Activated CD4-positive, alpha-beta memory T cell treated with anti-CD3 and anti-CD28 coated beads, Interleukin-2, amount 10 ng/mL, durations not matched to agents 7 days and 5 days (primary cell): ENCODE measurements at regions not wholly inside any gene's neighbourhood (a gene's known extent, or its start where the extent isn't known, plus 50 kb on each side); places are given as distances from the start of the nearest gene placed in this dataset.

Experiments
- CTCF ChIA-PET: fragments of 350-600 bp; sonication (Branson Sonifier 250); formaldehyde crosslinking; loops from one replicate; lab custom pipeline; 2021; ENCODE audit warnings: antibody characterized with exemption, inconsistent platforms; lab: Charles Lee
- POLR2A ChIA-PET: fragments of 350-600 bp; sonication (Branson Sonifier 250); formaldehyde crosslinking; loops from one replicate; lab custom pipeline; 2021; ENCODE audit warnings: antibody characterized with exemption; lab: Charles Lee
- DNase-seq: peaks from one replicate; pipeline ENCODE4 v3.0.0-alpha.2; 2020
- H3K27ac Mint-ChIP-seq: one replicate; pipeline ENCODE4 v1.8.0; 2021; ENCODE audit warnings: mild to moderate bottlenecking, mixed read lengths
- H3K27me3 Mint-ChIP-seq: one replicate; pipeline ENCODE4 v1.8.0; 2021; ENCODE audit warnings: mixed read lengths
- H3K36me3 Mint-ChIP-seq: one replicate; pipeline ENCODE4 v1.8.0; 2021; ENCODE audit warnings: low read depth, mixed read lengths
- H3K4me1 Mint-ChIP-seq: one replicate; pipeline ENCODE4 v1.8.0; 2021; ENCODE audit warnings: mixed read lengths
- H3K4me3 Mint-ChIP-seq: one replicate; pipeline ENCODE4 v1.8.0; 2021; ENCODE audit warnings: mild to moderate bottlenecking, mixed read lengths
- H3K9me3 Mint-ChIP-seq: one replicate; pipeline ENCODE4 v1.8.0; 2021; ENCODE audit warnings: mixed read lengths

- H3K27ac Mint-ChIP-seq = no peak overlapping the region
- no peaks in the 10 kb centered on the region for H3K9me3 Mint-ChIP-seq
- CTCF ChIA-PET = no interaction called here
- H3K4me1 Mint-ChIP-seq = no peaks in the 10 kb centered on the region
- H3K27me3 Mint-ChIP-seq = no peaks in the 10 kb centered on the region
- POLR2A ChIA-PET = no interaction called here
- no peak overlapping the region for H3K4me3 Mint-ChIP-seq
- DNase-seq = no peak
- no peaks in the 10 kb centered on the region for H3K36me3 Mint-ChIP-seq
Measured at GRCh38 chr1:221376286-221376685, 365.6 kb downstream of the DUSP10 start.

GRCh38 chr1:221381910-221382623, 359.8 kb downstream of the DUSP10 start:
- POLR2A ChIA-PET = no interaction called here
- no peaks in the 10 kb centered on the region for H3K27me3 Mint-ChIP-seq
- no peaks in the 10 kb centered on the region for H3K36me3 Mint-ChIP-seq
- no peak overlapping the region for H3K4me3 Mint-ChIP-seq
- H3K27ac Mint-ChIP-seq = no peak overlapping the region
- CTCF ChIA-PET = no interaction called here
- DNase-seq = no peak
- no peaks in the 10 kb centered on the region for H3K4me1 Mint-ChIP-seq
- no peaks in the 10 kb centered on the region for H3K9me3 Mint-ChIP-seq

DNA sequence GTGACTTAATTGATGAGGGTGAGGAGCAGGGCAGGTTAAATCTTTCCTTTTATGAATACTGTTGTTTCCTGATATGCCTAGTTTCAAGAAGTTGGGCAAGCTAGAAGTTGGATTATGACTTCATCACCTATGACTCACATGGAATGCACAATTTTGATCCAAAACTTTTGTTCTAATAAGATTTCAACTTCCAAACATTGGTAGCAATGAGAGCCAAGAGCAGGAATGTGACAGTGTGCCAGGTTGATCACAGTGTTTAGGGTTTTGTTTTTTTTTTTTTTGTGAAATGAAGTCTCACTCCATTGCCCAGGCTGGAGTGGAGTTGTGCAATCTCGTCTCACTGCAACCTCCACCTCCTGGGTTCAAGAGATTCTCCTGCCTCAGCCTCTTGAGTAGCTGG, 349.4 kb downstream of the DUSP10 start:
- CTCF ChIA-PET = no interaction called here
- Mint-ChIP-seq H3K4me3 (no peak overlapping the region), H3K27me3 (no peaks in the 10 kb centered on the region), H3K27ac (no peak overlapping the region), H3K36me3 (no peaks in the 10 kb centered on the region), H3K4me1 (no peaks in the 10 kb centered on the region), H3K9me3 (no peaks in the 10 kb centered on the region)
- DNase-seq = no peak
- POLR2A ChIA-PET = no interaction called here

- Mint-ChIP-seq H3K9me3 (no peaks in the 10 kb centered on the region), H3K27me3 (no peaks in the 10 kb centered on the region), H3K4me3 (no peak overlapping the region), H3K4me1 (no peaks in the 10 kb centered on the region), H3K27ac (no peak overlapping the region), H3K36me3 (no peaks in the 10 kb centered on the region)
- POLR2A ChIA-PET = no interaction called here
- CTCF ChIA-PET = no interaction called here
- no peak for DNase-seq
Measured at GRCh38 chr1:221394011-221394544, 347.8 kb downstream of the DUSP10 start.

- ChIA-PET POLR2A (no interaction called here), CTCF (no interaction called here)
- H3K27ac Mint-ChIP-seq = no peak overlapping the region
- no peak for DNase-seq
- no peaks in the 10 kb centered on the region for H3K27me3 Mint-ChIP-seq
- no peaks in the 10 kb centered on the region for H3K36me3 Mint-ChIP-seq
- H3K4me1 Mint-ChIP-seq = no peaks in the 10 kb centered on the region
- no peaks in the 10 kb centered on the region for H3K9me3 Mint-ChIP-seq
- H3K4me3 Mint-ChIP-seq = no peak overlapping the region
Measured at GRCh38 chr1:221396526-221396925, 345.4 kb downstream of the DUSP10 start.

GRCh38 chr1:221397141-221397540, 344.7 kb downstream of the DUSP10 start:
- DNase-seq = no peak
- Mint-ChIP-seq H3K36me3 (no peaks in the 10 kb centered on the region), H3K27me3 (no peaks in the 10 kb centered on the region), H3K4me1 (no peaks in the 10 kb centered on the region), H3K9me3 (no peaks in the 10 kb centered on the region), H3K4me3 (no peak overlapping the region), H3K27ac (no peak overlapping the region)
- ChIA-PET POLR2A (no interaction called here), CTCF (no interaction called here)

DNA sequence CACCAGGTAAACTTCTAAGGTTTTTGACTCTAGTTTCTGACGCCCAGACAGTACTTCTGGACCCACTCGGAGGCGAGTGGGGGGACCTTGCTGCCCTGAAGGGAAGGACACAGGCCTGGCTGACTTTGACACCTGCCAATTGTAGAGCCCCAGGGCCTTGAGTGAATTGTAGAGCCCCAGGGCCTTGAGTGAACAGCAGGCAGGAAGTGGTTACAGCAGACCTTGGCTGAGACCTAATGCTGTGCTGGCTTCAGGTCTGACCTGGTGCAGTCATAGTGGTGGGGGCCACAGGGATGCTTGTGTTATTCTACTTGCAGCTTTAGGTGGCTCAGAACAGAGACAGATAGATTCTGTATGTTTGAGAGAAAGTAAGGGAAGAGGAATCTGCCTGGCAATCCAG, 344.3 kb downstream of the DUSP10 start:
- DNase-seq = no peak
- no peaks in the 10 kb centered on the region for H3K27me3 Mint-ChIP-seq

GRCh38 chr1:221405146-221405545, 336.7 kb downstream of the DUSP10 start:
- no peak for DNase-seq

More for the DNA sequence above, 344.3 kb downstream of the DUSP10 start:
- no peak overlapping the region for H3K4me3 Mint-ChIP-seq
- H3K4me1 Mint-ChIP-seq = no peaks in the 10 kb centered on the region
- ChIA-PET POLR2A (no interaction called here), CTCF (no interaction called here)
- no peaks in the 10 kb centered on the region for H3K9me3 Mint-ChIP-seq
- H3K36me3 Mint-ChIP-seq = no peaks in the 10 kb centered on the region
- no peak overlapping the region for H3K27ac Mint-ChIP-seq

GRCh38 chr1:221408117-221408803, 333.6 kb downstream of the DUSP10 start:
- no peaks in the 10 kb centered on the region for H3K36me3 Mint-ChIP-seq
- no peak overlapping the region for H3K4me3 Mint-ChIP-seq
- no peak for DNase-seq
- H3K4me1 Mint-ChIP-seq = no peaks in the 10 kb centered on the region
- no peak overlapping the region for H3K27ac Mint-ChIP-seq
- POLR2A ChIA-PET = no interaction called here
- no peaks in the 10 kb centered on the region for H3K9me3 Mint-ChIP-seq
- H3K27me3 Mint-ChIP-seq = no peaks in the 10 kb centered on the region
- CTCF ChIA-PET = no interaction called here

More at GRCh38 chr1:221405146-221405545, 336.7 kb downstream of the DUSP10 start:
- no peak overlapping the region for H3K27ac Mint-ChIP-seq
- H3K36me3 Mint-ChIP-seq = no peaks in the 10 kb centered on the region
- no peak overlapping the region for H3K4me3 Mint-ChIP-seq
- no peaks in the 10 kb centered on the region for H3K4me1 Mint-ChIP-seq
- H3K9me3 Mint-ChIP-seq = no peaks in the 10 kb centered on the region
- ChIA-PET CTCF (no interaction called here), POLR2A (no interaction called here)
- H3K27me3 Mint-ChIP-seq = no peaks in the 10 kb centered on the region

DNA sequence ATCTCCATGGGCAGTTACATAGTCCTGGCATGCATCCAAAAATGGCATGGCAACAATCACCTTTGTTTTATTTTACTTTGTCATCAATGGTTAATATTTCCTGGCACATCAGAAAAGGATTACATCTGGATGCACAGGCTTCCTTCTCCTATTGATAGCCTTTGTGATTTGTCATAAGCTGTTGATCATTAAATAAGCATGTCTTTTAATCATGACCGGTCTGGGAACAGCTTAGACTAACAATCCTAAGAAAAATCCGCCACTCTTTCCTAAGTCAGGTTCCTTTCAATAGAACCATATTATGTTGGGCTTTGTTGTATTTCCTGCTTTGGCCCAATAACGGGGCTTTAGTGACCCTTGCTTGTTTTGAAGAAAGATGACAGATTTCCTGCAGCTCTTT, 330.6 kb downstream of the DUSP10 start:
- no peak for DNase-seq
- no peaks in the 10 kb centered on the region for H3K4me1 Mint-ChIP-seq
- H3K27me3 Mint-ChIP-seq = no peaks in the 10 kb centered on the region
- no peaks in the 10 kb centered on the region for H3K9me3 Mint-ChIP-seq
- no peaks in the 10 kb centered on the region for H3K36me3 Mint-ChIP-seq
- no peak overlapping the region for H3K27ac Mint-ChIP-seq
- H3K4me3 Mint-ChIP-seq = no peak overlapping the region
- ChIA-PET CTCF (no interaction called here), POLR2A (no interaction called here)

DNA sequence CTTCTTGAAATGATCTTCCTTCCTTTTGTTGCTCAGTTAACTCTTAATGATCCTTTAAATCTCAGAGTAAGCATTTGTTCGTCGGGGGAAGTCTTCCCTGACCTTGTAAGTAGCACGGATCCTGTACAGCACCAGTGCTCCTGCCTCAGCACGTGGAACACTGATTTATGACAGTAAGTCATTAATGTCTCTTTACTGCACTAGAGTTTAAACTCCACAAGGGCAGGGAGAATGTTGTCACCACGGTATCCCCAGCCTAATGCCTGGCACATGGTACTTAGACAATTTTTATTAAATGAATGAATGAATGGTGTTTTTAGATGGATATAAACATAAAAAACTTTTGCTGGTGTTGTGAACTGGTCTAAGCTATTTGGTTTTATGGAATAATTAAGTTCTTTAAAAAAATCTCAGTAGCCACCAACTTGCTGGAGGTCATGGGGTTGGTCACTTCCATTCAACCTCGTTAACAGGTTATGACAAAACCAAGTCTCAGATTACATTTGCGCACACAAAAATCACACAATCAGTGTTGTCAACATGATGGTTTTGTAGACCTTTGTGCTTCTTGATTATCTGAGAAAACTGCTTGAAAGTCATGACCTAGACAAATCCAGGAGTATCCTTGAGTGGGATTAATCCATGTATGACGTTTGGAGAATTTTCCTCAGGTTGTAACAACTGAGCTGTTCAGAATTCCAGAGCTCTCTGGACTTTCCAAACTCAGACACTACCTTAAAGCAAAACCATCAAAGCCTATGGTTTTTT, 326.9 kb downstream of the DUSP10 start:
- Mint-ChIP-seq H3K27me3 (no peaks in the 10 kb centered on the region), H3K36me3 (no peaks in the 10 kb centered on the region), H3K4me1 (no peaks in the 10 kb centered on the region), H3K9me3 (no peaks in the 10 kb centered on the region), H3K4me3 (no peak overlapping the region), H3K27ac (no peak overlapping the region)
- ChIA-PET POLR2A (no interaction called here), CTCF (no interaction called here)
- DNase-seq = no peak

DNA sequence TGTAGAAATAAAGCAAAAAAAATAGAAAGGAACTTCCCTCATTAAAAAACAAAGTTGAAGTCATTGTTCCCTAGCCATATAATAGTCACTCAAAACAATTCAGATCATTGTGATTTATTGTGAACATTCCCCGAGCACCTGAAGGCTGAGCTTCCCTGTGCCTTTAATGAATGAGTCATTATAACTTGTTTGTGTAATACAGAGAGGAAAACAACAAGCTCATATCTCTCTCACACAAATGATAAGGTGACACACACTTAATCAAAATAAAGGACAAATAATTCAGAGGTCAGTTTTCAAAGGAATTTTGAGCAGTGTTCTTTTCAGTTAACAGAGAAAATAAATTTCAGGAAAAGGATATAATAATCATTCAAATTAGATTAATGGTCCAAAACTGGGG, 326.2 kb downstream of the DUSP10 start:
- Mint-ChIP-seq H3K4me1 (no peaks in the 10 kb centered on the region), H3K27ac (no peak overlapping the region), H3K36me3 (no peaks in the 10 kb centered on the region), H3K4me3 (no peak overlapping the region), H3K9me3 (no peaks in the 10 kb centered on the region), H3K27me3 (no peaks in the 10 kb centered on the region)
- no peak for DNase-seq
- ChIA-PET CTCF (no interaction called here), POLR2A (no interaction called here)

DNA sequence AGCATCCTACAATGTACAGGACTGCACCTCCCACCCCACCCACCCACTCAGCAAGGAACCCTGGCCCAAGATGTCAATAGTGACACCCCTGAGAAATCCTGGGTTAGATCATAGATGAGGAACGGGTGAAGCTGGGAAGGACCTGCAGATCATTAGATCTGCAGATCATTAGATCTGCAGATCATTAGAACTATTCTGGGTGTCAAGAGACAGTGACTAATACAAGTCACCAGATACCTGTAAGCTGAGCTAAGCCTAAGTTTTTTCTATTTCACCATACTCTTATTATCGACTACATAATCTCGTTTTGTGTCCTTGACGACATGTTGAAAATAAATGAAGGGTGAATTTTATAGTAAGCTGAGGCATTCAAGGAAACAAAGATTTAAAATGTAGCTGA, 325.7 kb downstream of the DUSP10 start:
- ChIA-PET CTCF (no interaction called here), POLR2A (no interaction called here)
- H3K27me3 Mint-ChIP-seq = no peaks in the 10 kb centered on the region
- no peaks in the 10 kb centered on the region for H3K36me3 Mint-ChIP-seq
- H3K27ac Mint-ChIP-seq = no peak overlapping the region
- H3K4me3 Mint-ChIP-seq = no peak overlapping the region
- no peaks in the 10 kb centered on the region for H3K9me3 Mint-ChIP-seq
- H3K4me1 Mint-ChIP-seq = no peaks in the 10 kb centered on the region
- no peak for DNase-seq
